ENCODE measurements at regions not wholly inside any gene's neighbourhood (a gene's known extent, or its start where the extent isn't known, plus 50 kb on each side); places are given as distances from the start of the nearest gene placed in this dataset.

- H3K4me1 ChIP-seq (ENCODE audit: control insufficient read depth in 2 of 3, insufficient read depth in 2 of 3, low read depth in 1 of 3, low read length in 3 of 3) = no peaks in the 10 kb centered on the region
- intact Hi-C loops (cut with DNase I) = no loop called here
- H3K27ac ChIP-seq (ENCODE audit: low read depth in 2 of 2, low read length in 2 of 2) = no peak overlapping the region
- no peak overlapping the region for H3K4me3 ChIP-seq (ENCODE audit: low read length in 3 of 3)
- H3K36me3 ChIP-seq (ENCODE audit: control insufficient read depth in 2 of 3, insufficient read depth in 3 of 3, low read length in 3 of 3) = no peaks in the 10 kb centered on the region
- H3K9me3 ChIP-seq (ENCODE audit: control insufficient read depth in 2 of 3, insufficient read depth in 1 of 3, low read length in 3 of 3) = no peaks in the 10 kb centered on the region
- no peak overlapping the region for H3K9ac ChIP-seq (ENCODE audit: low read length in 3 of 3)
- no peaks in the 10 kb centered on the region for H3K27me3 ChIP-seq (ENCODE audit: control insufficient read depth, insufficient read depth, low read length)
- DNase-seq (no peak), FAIRE-seq (no peak)
- no peak for TF ChIP-seq CTCF (IDR thresholded peaks at IDR 0.05; ENCODE audit: borderline replicate concordance, extremely low read depth, insufficient read depth)
These were observed 1535.3 kb upstream of the PCDH10 start for GRCh38 chr4:131613824-131614216.

- no peak for TF ChIP-seq CTCF (IDR thresholded peaks at IDR 0.05; ENCODE audit: borderline replicate concordance, extremely low read depth, insufficient read depth)
- FAIRE-seq (no peak), DNase-seq (no peak)
- no peak overlapping the region for H3K4me3 ChIP-seq (ENCODE audit: low read length in 3 of 3)
- intact Hi-C loops (cut with DNase I) = no loop called here
- H3K36me3 ChIP-seq (ENCODE audit: control insufficient read depth in 2 of 3, insufficient read depth in 3 of 3, low read length in 3 of 3) = no peaks in the 10 kb centered on the region
- H3K4me1 ChIP-seq (ENCODE audit: control insufficient read depth in 2 of 3, insufficient read depth in 2 of 3, low read depth in 1 of 3, low read length in 3 of 3) = no peaks in the 10 kb centered on the region
- H3K9ac ChIP-seq (ENCODE audit: low read length in 3 of 3) = no peak overlapping the region
- H3K27me3 ChIP-seq (ENCODE audit: control insufficient read depth, insufficient read depth, low read length) = no peaks in the 10 kb centered on the region
- no peak overlapping the region for H3K27ac ChIP-seq (ENCODE audit: low read depth in 2 of 2, low read length in 2 of 2)
- no peaks in the 10 kb centered on the region for H3K9me3 ChIP-seq (ENCODE audit: control insufficient read depth in 2 of 3, insufficient read depth in 1 of 3, low read length in 3 of 3)
These were observed 1516.2 kb upstream of the PCDH10 start for GRCh38 chr4:131632877-131633276.

GRCh38 chr4:131635191-131635590 is 1513.9 kb upstream of the PCDH10 start:
- H3K4me1 ChIP-seq (ENCODE audit: control insufficient read depth in 2 of 3, insufficient read depth in 2 of 3, low read depth in 1 of 3, low read length in 3 of 3) = no peaks in the 10 kb centered on the region
- H3K4me3 ChIP-seq (ENCODE audit: low read length in 3 of 3) = no peak overlapping the region
- DNase-seq = no peak
- TF ChIP-seq CTCF (IDR thresholded peaks at IDR 0.05; ENCODE audit: borderline replicate concordance, extremely low read depth, insufficient read depth) = no peak
- intact Hi-C loops (cut with DNase I) = no loop called here
- no peaks in the 10 kb centered on the region for H3K36me3 ChIP-seq (ENCODE audit: control insufficient read depth in 2 of 3, insufficient read depth in 3 of 3, low read length in 3 of 3)
- H3K9ac ChIP-seq (ENCODE audit: low read length in 3 of 3) = no peak overlapping the region
- no peak for FAIRE-seq
- no peaks in the 10 kb centered on the region for H3K9me3 ChIP-seq (ENCODE audit: control insufficient read depth in 2 of 3, insufficient read depth in 1 of 3, low read length in 3 of 3)
- no peaks in the 10 kb centered on the region for H3K27me3 ChIP-seq (ENCODE audit: control insufficient read depth, insufficient read depth, low read length)
- no peak overlapping the region for H3K27ac ChIP-seq (ENCODE audit: low read depth in 2 of 2, low read length in 2 of 2)

GRCh38 chr4:131638781-131639180 is 1510.3 kb upstream of the PCDH10 start:
- intact Hi-C loops (cut with DNase I) = no loop called here
- no peak for FAIRE-seq

More at GRCh38 chr4:131638781-131639180, 1510.3 kb upstream of the PCDH10 start:
- Histone ChIP-seq H3K27me3 (ENCODE audit: control insufficient read depth, insufficient read depth, low read length) (no peaks in the 10 kb centered on the region), H3K27ac (ENCODE audit: low read depth in 2 of 2, low read length in 2 of 2) (no peak overlapping the region), H3K4me1 (ENCODE audit: control insufficient read depth in 2 of 3, insufficient read depth in 2 of 3, low read depth in 1 of 3, low read length in 3 of 3) (no peaks in the 10 kb centered on the region), H3K4me3 (ENCODE audit: low read length in 3 of 3) (no peak overlapping the region), H3K36me3 (ENCODE audit: control insufficient read depth in 2 of 3, insufficient read depth in 3 of 3, low read length in 3 of 3) (no peaks in the 10 kb centered on the region), H3K9ac (ENCODE audit: low read length in 3 of 3) (no peak overlapping the region), H3K9me3 (ENCODE audit: control insufficient read depth in 2 of 3, insufficient read depth in 1 of 3, low read length in 3 of 3) (no peaks in the 10 kb centered on the region)
- DNase-seq = no peak
- TF ChIP-seq CTCF (IDR thresholded peaks at IDR 0.05; ENCODE audit: borderline replicate concordance, extremely low read depth, insufficient read depth) = no peak

Data from kidney (tissue), 13 donors.